EL (cell line): ENCODE measurements at regions not wholly inside any gene's neighbourhood (a gene's known extent, or its start where the extent isn't known, plus 50 kb on each side); places are given as distances from the start of the nearest gene placed in this dataset.
"Not testable (repeated sequence)": the region's sequence is repeated elsewhere in the genome, so short reads cannot be mapped to it uniquely, and the experiment has no call there.

ENCODE experiments used
- DNase-seq: peaks from one replicate; pipeline ENCODE4 v3.0.0-alpha.2; 2016

DNA sequence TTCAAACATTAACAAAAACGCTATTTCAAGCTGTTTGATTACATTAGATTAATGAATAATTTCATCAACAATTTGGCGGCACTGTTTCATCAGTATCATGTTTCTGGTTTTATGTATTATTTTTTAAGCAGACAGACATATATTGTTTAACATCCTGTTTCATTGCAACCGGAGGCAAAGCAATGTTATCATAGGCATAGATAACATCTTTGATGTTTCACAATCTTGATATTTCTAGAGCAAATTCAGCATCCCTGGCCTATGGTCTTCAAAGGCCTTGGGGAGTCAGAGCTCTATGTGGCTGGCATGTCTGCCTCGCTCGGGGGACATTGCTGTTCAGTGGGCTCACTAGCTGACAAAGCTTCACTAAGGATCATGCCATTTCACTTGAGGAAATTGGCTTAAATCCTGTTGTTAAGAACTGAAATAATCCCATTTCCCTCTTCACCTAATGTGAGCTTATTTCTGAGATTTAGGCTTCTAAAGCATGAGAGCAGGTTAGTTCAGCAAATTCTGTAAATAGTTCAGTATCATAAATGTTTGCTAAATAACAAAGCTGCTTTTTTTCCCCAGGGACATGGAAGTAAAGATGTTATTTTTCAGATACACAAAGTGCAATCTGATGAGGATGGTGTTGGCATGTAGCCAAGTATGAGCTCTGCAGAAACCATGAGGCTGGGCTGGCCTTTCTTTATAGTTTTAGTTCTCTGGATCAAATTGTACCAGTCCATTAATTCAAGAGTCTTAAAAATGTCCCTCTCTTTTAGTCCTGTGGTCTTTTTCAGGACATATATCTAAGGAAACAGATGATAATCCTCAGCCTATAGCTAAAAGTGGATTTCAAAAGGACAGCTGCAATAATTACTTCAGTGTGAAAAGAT, 941.4 kb downstream of the PLOD2 start:
- DNase-seq = no peak

DNA sequence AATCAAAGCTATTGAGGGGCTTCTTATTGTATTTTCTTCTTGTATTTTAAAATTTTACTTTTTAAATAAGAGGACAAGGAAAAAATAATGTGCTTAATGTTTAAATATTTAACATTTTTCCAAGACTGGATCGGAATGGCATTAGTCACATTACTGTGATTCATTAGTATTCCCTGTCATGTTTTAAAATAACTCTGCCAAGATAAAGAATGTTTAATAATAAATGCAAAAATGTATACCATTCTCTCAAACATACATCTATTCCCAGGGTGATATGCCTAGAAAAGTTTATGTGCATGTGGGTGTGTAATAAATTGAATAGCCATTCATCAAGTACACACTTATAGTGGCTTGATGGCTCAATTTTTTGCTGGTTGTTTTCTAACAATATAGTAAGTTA, 936.1 kb downstream of the PLOD2 start:
- DNase-seq = no peak

DNA sequence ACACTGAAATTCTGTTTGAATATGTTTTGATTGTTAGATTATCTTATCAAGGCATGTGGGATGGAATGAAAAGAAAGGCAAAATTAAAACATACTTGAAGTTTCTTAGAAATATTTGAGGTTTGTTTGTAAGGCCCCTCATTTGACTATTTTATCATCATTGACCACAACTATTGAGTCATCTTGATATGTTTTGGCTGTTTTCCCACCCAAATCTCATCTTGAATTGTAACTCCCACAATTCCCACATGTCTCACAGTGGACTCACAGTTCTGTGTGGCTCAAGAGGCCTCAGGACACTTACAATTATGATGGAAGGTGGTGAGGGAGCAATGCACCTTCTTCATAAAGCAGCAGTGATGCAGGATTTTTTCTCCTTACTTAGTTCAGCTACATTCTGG, 917.1 kb downstream of the PLOD2 start:
- DNase-seq = peak; percentile 31

DNA sequence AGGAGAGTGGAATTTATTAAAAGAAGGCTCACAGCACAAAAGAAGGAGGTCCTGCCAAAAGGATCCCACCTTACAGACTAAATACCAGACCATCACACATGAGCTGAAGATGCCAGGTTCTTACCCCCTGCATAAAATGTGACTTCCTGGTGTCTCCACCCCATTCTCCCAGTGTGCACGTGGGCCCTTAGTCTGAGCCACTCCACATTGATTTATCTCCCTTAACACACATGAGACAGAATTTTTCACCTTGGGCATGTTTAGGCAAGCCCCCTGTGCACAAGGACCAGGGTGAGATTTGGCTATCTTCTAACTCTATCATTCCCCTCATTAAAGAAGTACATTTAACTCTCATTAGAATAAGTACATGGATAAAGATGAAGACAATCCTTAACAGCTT, 916.7 kb downstream of the PLOD2 start:
- no peak for DNase-seq

DNA sequence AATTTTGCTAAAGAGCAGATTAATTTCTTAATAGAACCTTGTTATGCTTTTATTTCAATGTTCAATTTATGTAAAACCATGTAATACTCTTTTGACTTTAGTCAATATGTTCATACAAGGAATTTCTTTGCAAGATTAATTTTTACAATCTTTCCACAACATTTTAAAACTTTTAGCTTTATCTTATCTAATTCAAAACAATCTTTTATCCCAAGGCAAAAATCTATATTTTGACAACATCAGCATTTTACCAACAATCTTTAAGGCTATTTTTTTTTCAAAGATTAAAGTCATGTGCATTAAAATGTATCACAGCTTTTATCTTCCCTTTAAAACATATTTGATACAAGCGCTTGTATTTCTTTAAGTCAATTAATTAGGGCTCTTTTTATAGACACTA, 914.7 kb downstream of the PLOD2 start:
- no peak for DNase-seq

DNA sequence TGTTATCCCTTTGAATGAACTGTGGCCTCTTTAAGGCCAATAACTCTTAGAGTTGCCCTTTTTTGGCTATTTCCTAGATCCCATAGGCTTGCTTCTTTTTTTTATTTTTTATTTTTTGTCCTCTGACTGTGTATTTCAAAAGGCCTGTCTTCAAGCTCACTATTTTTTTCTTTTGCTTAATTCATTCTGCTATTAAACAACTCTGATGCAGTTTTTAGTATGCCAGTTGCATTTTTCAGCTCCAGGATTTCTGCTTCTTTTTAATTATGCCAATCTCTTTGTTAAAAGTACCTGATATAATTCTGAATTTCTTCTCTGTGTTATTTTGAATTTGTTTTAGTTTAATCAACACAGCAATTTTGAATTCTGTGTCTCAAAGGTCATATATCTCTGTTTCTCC, 912.1 kb downstream of the PLOD2 start:
- no peak for DNase-seq

DNA sequence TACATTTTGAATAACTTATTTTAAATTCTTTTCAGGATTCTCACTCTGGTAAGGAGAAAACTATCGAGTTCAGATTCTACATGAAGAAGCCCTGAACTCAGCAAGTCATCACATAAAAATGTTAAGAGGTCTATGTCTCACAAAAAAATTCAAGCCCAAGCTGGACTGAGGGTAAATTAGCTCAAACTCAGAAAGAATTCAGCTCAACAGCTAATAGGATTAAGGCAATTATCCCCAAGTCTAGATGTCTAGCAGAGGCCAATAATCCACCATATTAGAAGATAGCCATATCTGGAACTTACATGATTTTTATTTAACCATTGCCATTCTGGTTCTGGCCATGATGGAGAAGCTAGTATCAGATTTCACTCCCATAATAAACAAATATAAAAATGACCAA, 909.7 kb downstream of the PLOD2 start:
- no peak for DNase-seq

DNA sequence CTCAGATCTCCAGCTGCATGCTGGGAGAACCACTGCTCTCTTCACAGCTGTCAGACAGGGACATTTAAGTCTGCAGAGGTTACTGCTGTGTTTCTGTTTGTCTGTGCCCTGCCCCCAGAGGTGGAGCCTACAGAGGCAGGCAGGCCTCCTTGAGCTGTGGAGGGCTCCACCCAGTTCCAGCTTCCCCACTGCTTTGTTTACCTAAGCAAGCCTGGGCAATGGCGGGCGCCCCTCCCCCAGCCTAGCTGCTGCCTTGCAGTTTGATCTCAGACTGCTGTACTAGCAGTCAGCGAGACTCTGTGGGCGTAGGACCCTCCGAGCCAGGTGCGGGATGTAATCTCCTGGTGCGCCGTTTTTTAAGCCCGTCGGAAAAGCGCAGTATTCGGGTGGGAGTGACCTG, 903.0 kb downstream of the PLOD2 start:
- DNase-seq = not testable (repeated sequence)

DNA sequence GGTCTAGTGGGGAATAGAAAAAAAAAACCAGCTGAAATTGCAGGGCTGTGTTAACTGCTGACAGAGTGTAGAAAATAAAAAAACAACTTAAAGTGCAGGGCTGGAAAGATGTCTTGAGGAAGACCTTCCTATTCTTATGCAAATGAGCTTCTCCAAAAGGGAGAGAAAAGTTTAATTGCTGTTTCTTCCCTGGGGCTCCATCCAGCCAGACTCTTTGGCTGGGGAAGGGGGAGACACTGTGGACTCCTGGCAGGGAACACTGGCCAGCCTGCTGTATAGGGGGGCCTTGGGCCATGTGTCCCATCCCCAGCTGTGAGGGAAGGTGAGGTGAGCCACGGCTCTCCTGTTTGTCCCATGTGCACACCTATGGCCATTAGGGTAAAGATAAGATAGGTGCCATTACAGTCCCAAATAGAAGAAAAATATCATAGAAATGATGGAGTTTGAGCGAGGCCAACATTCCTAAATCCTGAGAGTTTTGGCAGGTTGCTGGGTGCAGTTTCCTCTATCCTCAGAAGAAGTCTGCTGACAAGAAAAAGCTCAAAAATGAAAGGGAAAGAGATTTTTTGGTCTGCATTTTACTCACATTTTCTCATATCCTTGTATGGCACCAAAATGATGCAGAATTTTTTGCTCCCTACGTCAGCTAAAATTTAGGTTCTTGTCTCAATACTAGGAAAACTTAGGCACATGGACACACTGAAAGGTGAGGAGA, 901.7 kb downstream of the PLOD2 start:
- no peak for DNase-seq

DNA sequence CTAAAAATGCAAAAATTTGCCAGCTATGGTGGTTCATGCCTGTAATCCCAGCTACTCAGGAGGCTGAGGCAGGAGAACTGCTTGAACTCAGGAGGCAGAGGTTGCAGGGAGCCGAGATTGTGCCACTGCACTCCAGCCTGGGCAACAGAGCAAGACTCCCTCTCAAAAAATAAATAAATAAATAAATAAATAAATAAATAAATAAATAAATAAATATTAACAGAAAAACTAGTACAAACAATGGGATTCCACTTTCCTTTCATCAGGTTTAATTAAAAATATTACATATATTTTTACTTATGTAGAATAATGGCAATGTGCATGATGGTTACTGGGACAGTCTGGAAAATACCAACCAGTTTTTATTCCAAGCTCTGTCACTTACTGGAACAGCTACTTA, 897.5 kb downstream of the PLOD2 start:
- not testable (repeated sequence) for DNase-seq

DNA sequence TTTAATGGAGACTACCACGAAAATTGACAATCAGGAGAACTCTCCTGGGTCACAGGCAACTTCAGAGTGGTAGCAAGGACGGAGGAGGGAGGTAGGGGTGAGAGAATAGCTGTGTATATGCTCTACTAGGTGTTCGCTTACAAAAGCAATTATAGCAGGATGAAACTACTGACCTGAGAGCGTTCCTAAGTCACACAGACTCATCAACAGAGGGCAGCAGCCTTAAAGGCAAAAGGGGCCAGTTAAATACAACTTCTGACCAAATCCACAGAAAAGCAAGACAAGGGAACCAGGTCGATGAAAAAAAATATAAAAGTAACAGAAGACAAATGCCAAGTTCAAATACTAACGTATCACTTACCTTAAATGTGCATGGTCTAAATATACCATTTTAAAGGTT, 894.6 kb downstream of the PLOD2 start:
- no peak for DNase-seq

DNA sequence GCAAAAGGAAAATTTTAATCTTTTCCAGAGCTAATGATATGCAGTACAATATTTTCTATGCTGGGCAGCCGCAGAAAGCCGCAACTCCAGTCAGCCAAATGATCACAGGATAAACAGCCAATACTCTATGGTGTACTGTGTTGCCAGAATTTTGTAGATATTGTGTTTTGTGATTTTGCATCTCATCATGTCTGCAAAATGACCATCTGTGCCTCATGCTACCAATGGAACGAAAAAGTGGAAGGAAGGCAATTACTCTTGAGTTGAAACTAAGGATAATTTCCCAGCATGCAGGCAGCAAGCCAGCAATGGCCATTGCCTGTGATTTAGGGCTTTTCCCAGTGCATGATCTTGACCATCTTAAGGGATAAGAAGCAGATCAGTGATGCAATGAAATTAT, 891.9 kb downstream of the PLOD2 start:
- no peak for DNase-seq

DNA sequence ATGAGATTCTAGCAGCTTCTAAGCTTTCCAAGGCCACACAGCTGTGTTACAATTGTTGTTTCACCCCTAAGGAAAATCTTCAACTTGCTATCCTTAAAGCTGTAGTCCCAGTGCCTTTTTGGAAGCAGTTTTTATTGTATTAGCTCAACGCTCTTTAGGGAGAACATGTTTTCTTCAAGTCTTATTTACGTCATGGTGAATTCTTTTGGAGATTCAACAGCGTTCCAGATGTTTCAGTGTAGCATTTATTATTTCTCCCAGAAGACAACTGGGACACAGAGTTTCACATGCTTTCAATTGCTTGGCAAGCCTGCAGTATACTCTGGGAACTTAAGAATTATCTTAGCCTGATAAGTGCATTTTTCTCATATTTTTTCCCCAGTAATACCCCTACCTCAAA, 888.3 kb downstream of the PLOD2 start:
- DNase-seq = no peak

DNA sequence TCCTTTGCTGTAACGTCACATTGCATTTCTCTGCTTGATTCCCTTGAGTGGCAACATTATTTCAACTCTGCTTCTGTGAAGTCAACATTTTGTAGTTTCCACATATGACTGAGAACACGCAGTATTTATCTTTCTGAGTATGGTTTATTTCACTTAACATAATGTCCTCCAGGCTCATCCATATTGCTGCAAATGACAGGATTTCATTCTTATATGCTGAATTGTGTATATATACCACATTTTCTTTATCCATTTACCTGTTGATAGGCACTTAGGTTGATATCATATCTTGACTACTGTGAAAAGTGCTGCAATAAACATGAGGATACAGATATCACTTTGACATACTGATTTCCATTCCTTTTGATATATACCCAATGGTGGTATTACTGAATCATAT, 878.5 kb downstream of the PLOD2 start:
- no peak for DNase-seq

DNA sequence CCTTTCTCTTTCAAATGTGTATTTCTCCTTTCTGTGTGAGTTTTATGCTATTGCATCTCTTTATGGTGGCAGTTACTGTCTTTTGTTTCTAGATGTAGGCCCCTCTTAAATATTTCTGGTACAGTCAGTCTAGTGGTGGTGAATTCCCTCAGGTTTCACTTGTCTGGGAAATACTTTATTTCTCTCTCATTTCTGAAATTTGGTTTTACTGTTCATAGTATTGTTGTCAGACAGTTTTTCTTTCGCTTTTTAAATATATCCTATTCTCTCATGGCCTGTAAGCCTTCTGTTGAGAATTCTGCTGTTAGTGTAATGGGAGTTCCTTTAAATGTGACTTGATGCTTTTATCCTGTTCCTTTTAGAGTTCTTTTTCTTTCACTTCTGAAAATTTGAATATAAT, 874.0 kb downstream of the PLOD2 start:
- no peak for DNase-seq

DNA sequence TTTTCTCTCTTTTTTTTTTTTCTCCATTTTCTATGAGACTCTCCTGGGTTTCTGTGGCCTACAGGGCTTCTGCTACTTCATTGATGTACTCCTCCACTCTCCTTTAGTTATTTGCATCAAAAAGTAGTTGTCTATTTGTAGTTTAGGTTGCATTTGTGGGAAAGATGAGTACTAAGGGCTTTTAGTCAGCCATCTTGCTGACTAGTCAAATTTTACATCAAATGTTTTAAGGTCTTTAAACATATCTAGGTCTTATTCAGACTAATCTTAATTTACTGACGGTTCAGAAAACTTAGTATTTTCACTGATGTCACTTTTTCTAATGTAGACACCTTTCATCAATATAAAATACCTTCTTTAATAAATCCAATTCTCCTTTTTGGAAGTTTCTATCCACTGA, 871.0 kb downstream of the PLOD2 start:
- DNase-seq = no peak

DNA sequence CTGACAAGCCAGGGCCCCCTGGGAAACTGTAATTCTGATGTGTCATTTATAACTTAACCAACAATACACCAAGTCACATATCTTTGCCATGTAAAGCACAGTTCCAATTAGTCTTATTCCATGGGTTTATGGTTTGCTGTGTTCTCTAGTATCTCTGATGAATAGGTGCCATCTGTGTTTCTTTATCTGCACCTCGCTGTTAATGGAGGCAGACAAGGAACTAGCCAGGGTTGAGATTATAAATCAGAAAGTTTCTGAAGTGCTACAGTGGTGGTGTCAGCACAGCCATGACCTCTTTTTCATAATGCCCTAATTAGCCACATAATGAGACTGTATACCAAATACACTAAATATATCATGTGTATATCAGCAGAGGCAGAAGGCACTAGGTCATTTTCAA, 866.4 kb downstream of the PLOD2 start:
- DNase-seq = no peak

DNA sequence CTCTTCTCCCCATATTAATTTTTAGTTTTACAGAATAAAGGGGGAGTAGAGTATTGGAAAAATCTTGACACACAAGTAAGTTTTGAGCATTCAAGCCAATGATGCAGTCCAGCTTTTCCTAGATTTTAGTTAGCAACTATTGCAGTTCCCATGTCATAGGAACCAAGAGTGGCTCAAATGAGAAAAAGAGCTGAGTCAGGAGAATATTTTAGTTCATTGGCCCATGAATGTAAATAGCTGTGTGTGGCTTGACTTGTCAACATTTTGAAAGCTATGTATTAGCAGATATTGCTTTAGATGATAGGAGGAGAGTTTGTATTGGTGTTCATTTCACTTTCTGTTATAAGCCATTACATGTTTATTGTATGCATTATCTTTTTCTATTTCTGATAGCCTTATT, 853.7 kb downstream of the PLOD2 start:
- no peak for DNase-seq

DNA sequence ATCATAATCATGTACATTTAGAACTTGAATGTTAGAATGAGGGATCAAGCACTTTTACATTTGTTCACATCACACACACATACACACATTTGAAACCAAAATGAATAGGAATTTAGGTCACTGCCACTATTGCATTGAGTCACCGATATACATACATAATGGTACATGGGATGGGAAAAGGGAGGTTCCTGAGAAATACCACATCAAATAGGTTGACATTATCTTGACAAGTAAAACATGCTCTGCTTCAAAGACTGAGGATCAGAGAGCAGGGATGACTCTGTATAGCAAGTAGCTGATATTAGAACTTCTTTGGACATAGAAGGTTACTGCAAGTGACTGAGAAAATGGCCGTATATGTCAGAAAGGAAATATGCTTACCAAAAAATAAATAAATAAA, 847.2 kb downstream of the PLOD2 start:
- no peak for DNase-seq

DNA sequence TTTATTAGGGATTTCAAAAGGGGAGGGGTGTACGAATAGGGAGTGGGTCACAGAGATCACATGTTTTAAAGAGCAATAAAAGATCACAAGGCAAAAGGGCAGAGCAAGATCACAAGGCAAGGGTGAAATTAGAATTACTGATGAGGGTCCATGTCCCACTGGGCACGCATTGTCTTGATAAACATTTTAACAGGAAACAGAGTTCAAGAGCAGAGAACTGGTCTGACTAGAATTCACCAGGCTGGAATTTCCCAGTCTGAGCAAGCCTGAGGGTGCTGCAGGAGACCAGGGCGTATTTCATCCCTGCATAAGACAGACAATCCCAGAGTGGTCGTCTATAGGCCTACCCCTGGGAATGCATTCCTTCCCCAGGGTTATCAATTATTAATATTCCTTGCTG, 844.7 kb downstream of the PLOD2 start:
- DNase-seq = not testable (repeated sequence)

DNA sequence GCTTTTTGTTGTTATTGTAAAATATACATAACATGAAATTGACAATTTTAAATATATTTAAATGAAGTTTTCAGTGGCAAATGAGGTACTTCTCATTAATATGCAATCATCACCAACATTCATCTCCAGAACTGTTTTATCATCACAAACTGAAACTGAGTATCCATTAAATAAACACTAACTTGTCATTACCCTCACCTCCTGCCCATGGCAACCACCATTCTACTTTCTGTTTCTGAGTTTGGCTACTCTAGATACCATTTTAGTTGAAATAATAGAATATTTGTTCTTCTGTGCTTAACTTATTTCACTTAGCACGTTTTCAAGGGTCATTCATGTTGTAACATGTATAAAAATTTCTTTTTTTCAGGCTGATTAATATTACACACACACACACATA, 834.3 kb downstream of the PLOD2 start:
- DNase-seq = no peak

DNA sequence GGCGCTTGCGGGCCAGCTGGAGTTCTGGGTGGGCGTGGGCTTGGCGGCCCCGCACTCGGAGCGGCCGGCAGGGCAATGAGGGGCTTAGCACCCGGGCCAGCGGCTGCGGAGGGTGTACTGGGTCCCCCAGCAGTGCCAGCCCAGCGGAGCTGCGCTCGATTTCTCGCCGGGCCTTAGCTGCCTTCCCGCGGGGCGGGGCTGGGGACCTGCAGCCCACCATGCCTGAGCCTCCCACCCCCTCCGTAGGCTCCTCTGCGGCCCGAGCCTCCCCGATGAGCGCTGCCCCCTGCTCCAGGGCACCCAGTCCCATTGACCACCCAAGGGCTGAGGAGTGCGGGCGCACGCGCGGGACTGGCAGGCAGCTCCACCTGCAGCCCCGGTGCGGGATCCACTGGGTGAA, 827.6 kb downstream of the PLOD2 start:
- DNase-seq = not testable (repeated sequence)

DNA sequence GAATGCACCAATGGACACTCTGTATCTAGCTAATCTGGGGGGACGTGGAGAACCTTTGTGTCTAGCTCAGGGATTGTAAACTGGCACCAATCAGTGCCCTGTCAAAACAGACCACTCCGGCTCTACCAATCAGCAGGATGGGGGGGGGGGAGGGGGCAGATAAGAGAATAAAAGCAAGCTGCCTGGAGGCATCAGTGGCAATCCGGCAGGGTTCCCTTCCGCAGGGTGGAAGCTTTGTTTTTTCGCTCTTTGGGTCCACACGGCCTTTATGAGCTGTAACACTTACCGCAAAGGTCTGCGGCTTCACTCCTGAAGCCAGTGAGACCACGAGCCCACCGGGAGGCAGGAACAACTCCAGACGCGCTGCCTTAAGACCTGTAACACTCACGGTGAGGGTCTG, 827.1 kb downstream of the PLOD2 start:
- no peak for DNase-seq

DNA sequence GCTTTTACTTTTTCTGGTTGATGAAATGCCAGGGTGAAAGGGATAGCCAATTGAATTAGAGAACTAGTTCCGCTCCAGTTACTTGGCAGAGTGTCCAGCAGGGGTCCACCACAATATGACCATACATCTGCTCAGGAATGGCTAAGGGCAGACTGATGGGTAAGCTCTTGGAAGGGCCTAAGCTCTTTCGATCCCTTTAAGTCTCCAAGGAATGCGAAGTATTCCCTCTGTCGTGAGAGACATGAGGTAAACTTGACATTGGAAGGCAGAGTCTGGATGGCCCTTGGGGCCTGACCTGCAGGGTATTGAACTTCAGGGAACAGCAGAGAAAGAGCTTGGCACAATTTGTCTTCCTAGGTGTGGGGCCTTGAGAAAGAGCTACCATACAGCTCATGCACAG, 805.8 kb downstream of the PLOD2 start:
- no peak for DNase-seq

DNA sequence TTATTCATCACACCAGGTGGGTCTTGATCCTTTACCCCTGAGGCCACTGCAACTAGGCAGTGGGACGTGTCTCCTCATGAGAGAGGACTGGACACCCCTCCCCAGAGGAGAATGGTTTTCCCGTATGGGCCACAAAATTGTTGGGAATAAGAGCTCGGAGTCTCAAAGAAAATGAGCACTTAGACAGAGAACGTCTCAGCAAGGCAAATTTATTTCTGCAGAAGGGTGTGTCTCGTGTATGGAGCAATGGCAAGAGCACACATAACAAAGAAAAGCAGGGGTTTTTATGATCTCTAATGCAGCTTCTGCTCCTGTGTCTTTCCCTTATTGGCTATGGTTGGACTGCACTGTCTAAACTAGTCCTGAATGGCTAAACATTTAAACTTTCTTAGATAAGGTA, 803.5 kb downstream of the PLOD2 start:
- no peak for DNase-seq
